ENCODE measurements at regions not wholly inside any gene's neighbourhood (a gene's known extent, or its start where the extent isn't known, plus 50 kb on each side); places are given as distances from the start of the nearest gene placed in this dataset.

- no peak overlapping the region for H3K27ac ChIP-seq (ENCODE audit: low read depth)
These were observed 58.9 kb upstream of the CTNNA2 start for GRCh38 chr2:79453918-79454317.

More at GRCh38 chr2:79453918-79454317, 58.9 kb upstream of the CTNNA2 start:
- no peaks in the 10 kb centered on the region for H3K79me2 ChIP-seq (replicated peaks; ENCODE audit: insufficient read depth)
- peak; percentile 35; the same call in 1 of the 3 replicates for ATAC-seq
- no peak overlapping the region for H3K27ac Mint-ChIP-seq
- no peaks in the 10 kb centered on the region for H3F3A ChIP-seq (replicated peaks; ENCODE audit: low read depth)
- H3K4me2 ChIP-seq = no peak overlapping the region
- no peaks in the 10 kb centered on the region for H3K9me3 Mint-ChIP-seq
- H3K36me3 Mint-ChIP-seq (ENCODE audit: low read depth) = no peaks in the 10 kb centered on the region
- H3K4me1 ChIP-seq (ENCODE audit: insufficient read depth) = peaks cover 10% of the 10 kb centered on the region
- H3K27me3 ChIP-seq (ENCODE audit: insufficient read depth) = no peaks in the 10 kb centered on the region
- DNase-seq (ENCODE audit: low spot score) = peak; percentile 74
- no peaks in the 10 kb centered on the region for H3K27me3 Mint-ChIP-seq (ENCODE audit: insufficient read depth, low read depth, poor library complexity)
- no peaks in the 10 kb centered on the region for H4K20me1 ChIP-seq (replicated peaks; ENCODE audit: insufficient read depth)
- H3K4me1 Mint-ChIP-seq = peaks cover 16% of the 10 kb centered on the region
- no peak overlapping the region for H2AFZ ChIP-seq
- H3K4me3 Mint-ChIP-seq = no peak overlapping the region
- H3K9me2 ChIP-seq (ENCODE audit: insufficient read depth) = 0 out of 2 replicates have a peak, but pooled peaks cover 2% of the 10 kb centered on the region
- no peak overlapping the region for H3K4me3 ChIP-seq
- TF ChIP-seq, protein P1, sequence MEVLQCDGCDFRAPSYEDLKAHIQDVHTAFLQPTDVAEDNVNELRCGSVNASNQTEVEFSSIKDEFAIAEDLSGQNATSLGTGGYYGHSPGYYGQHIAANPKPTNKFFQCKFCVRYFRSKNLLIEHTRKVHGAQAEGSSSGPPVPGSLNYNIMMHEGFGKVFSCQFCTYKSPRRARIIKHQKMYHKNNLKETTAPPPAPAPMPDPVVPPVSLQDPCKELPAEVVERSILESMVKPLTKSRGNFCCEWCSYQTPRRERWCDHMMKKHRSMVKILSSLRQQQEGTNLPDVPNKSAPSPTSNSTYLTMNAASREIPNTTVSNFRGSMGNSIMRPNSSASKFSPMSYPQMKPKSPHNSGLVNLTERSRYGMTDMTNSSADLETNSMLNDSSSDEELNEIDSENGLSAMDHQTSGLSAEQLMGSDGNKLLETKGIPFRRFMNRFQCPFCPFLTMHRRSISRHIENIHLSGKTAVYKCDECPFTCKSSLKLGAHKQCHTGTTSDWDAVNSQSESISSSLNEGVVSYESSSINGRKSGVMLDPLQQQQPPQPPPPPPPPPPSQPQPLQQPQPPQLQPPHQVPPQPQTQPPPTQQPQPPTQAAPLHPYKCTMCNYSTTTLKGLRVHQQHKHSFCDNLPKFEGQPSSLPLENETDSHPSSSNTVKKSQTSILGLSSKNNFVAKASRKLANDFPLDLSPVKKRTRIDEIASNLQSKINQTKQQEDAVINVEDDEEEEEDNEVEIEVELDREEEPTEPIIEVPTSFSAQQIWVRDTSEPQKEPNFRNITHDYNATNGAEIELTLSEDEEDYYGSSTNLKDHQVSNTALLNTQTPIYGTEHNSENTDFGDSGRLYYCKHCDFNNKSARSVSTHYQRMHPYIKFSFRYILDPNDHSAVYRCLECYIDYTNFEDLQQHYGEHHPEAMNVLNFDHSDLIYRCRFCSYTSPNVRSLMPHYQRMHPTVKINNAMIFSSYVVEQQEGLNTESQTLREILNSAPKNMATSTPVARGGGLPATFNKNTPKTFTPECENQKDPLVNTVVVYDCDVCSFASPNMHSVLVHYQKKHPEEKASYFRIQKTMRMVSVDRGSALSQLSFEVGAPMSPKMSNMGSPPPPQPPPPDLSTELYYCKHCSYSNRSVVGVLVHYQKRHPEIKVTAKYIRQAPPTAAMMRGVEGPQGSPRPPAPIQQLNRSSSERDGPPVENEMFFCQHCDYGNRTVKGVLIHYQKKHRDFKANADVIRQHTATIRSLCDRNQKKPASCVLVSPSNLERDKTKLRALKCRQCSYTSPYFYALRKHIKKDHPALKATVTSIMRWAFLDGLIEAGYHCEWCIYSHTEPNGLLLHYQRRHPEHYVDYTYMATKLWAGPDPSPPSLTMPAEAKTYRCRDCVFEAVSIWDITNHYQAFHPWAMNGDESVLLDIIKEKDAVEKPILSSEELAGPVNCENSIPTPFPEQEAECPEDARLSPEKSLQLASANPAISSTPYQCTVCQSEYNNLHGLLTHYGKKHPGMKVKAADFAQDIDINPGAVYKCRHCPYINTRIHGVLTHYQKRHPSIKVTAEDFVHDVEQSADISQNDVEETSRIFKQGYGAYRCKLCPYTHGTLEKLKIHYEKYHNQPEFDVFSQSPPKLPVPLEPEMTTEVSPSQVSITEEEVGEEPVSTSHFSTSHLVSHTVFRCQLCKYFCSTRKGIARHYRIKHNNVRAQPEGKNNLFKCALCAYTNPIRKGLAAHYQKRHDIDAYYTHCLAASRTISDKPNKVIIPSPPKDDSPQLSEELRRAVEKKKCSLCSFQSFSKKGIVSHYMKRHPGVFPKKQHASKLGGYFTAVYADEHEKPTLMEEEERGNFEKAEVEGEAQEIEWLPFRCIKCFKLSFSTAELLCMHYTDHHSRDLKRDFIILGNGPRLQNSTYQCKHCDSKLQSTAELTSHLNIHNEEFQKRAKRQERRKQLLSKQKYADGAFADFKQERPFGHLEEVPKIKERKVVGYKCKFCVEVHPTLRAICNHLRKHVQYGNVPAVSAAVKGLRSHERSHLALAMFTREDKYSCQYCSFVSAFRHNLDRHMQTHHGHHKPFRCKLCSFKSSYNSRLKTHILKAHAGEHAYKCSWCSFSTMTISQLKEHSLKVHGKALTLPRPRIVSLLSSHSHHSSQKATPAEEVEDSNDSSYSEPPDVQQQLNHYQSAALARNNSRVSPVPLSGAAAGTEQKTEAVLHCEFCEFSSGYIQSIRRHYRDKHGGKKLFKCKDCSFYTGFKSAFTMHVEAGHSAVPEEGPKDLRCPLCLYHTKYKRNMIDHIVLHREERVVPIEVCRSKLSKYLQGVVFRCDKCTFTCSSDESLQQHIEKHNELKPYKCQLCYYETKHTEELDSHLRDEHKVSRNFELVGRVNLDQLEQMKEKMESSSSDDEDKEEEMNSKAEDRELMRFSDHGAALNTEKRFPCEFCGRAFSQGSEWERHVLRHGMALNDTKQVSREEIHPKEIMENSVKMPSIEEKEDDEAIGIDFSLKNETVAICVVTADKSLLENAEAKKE (CRISPR knock-in tag; IDR thresholded peaks at IDR 0.05) = no peak
- TF ChIP-seq, protein P2, sequence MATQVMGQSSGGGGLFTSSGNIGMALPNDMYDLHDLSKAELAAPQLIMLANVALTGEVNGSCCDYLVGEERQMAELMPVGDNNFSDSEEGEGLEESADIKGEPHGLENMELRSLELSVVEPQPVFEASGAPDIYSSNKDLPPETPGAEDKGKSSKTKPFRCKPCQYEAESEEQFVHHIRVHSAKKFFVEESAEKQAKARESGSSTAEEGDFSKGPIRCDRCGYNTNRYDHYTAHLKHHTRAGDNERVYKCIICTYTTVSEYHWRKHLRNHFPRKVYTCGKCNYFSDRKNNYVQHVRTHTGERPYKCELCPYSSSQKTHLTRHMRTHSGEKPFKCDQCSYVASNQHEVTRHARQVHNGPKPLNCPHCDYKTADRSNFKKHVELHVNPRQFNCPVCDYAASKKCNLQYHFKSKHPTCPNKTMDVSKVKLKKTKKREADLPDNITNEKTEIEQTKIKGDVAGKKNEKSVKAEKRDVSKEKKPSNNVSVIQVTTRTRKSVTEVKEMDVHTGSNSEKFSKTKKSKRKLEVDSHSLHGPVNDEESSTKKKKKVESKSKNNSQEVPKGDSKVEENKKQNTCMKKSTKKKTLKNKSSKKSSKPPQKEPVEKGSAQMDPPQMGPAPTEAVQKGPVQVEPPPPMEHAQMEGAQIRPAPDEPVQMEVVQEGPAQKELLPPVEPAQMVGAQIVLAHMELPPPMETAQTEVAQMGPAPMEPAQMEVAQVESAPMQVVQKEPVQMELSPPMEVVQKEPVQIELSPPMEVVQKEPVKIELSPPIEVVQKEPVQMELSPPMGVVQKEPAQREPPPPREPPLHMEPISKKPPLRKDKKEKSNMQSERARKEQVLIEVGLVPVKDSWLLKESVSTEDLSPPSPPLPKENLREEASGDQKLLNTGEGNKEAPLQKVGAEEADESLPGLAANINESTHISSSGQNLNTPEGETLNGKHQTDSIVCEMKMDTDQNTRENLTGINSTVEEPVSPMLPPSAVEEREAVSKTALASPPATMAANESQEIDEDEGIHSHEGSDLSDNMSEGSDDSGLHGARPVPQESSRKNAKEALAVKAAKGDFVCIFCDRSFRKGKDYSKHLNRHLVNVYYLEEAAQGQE (IDR thresholded peaks at IDR 0.05; ENCODE audit: unreplicated experiment) = peak; percentile 84
- H3K36me3 ChIP-seq (ENCODE audit: insufficient read depth) = no peaks in the 10 kb centered on the region
